Central memory CD4-positive, alpha-beta T cell (primary cell): ENCODE measurements at regions not wholly inside any gene's neighbourhood (a gene's known extent, or its start where the extent isn't known, plus 50 kb on each side); places are given as distances from the start of the nearest gene placed in this dataset.

Experiments
- DNase-seq: peaks from one replicate; pipeline ENCODE4 v3.0.0; 2022

GRCh38 chr3:102161384-102162006, 273.3 kb upstream of the ZPLD1 start:
- DNase-seq: no peak

DNA sequence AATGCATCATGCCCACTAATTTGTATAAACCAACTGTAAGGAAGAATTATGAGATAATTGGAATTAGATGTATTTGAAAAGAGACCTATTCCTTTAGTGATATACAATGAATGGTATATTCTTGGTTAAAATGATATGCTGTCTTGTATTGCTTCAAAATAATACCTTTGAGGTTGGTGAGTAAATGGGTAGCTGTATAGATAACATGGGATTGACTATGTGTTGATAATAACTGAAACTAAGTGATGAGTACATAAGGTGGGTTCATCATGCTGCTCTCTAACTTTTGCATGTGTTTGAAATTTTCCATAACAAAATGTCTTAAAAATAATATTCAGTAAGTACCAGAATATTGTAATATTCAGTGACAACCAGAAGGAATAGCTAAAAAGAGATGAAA, 272.6 kb upstream of the ZPLD1 start:
- DNase-seq: no peak

DNA sequence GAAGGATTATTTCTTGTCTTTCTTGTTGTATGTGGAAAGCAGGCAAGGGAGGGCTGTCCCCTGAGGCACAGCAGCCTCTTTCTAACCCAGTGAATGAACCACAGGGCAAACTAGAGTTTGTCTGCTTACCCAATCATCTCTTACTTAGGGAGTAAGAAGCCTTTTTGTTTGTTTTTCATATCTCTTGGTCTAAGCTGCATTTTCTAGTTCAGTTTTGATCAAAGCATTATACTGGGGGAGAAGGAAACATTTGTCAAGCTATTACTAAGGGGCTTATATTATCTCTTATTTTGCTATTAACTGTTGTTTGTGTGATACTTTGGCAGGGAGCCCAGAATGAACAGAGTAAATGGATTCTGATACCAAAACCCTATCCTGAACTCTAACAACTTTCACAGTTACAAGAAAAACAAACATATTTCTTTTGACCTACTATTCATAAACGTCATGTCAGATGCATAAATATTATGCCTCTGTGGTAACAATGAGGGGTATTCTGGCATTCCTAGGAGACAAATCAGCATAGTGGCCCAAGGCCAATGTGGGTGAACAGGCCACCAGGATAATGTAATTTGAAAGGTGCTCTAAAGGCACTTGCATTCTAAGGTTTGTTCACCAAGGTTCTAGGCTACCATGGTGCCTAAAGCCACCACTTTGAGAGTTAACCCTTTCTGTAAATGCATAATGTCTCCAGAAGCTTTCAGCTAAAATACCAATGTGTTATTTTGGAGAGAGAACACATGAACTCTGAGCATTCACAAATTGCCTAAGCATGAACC, 271.6 kb upstream of the ZPLD1 start:
- no peak for DNase-seq

- DNase-seq: no peak
Observed at GRCh38 chr3:102163818-102164154, 271.0 kb upstream of the ZPLD1 start.

GRCh38 chr3:102165367-102165766, 269.4 kb upstream of the ZPLD1 start:
- DNase-seq: no peak

GRCh38 chr3:102169915-102170479, 264.8 kb upstream of the ZPLD1 start:
- DNase-seq: no peak

DNA sequence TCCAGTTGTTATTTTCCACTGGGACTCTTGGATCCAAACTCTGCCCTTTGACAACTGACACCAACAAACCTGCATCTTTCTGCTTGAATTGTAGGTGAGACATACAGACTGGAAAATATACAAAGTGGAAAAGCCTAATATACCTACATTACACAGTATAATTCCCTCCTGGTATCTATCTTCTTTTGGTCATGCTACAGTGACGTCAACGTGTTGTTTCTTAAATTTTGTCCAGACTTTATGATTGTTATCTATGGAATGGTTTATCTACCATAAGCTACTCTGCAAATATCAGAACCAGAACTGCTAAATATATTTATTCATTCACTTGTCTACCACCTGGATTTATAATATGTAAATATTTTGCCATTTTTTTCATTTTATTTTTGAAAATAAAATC, 264.3 kb upstream of the ZPLD1 start:
- no peak for DNase-seq

DNA sequence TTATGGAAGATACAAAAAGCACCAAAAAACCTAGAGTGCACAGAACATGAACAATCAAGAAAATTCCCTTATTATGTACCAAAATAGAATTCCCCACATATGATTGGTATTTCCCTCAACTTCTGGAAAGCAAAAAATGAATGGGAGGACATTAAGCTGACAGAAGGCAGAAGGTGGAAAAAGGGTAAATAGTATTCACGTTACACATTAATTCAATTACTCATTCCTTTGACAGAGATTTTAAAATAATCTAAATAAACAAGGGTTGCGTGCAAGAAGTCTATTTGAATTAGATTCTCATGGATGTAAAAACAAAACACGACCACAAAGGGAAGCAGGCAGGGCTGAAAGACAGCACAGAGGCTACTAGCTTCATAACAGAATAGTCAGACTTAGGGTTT, 260.5 kb upstream of the ZPLD1 start:
- DNase-seq: no peak

DNA sequence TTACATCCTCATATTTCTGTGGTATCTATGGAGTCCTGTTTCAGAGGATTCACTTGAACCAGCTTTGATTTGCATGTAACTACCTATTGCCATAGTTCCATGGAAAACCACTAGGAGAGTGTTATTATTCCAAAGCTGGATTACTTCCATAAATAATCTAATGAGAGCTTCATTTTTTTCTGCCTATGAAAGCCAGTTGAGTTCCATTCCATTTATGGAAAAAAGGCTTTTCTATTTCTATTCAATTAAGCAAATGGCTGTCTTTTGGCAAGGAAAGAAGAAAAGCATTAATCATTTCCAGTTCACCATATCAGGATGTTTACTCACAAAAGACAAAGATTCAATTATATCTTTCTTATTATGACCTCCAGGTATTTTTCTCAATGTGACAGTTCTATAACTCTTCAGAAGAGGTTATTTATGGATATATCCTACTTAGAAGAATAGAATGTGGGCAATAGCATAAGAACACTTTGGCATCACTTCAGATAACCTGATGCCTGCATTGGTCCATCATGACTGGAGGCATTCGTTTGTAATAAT, 259.9 kb upstream of the ZPLD1 start:
- DNase-seq: no peak

DNA sequence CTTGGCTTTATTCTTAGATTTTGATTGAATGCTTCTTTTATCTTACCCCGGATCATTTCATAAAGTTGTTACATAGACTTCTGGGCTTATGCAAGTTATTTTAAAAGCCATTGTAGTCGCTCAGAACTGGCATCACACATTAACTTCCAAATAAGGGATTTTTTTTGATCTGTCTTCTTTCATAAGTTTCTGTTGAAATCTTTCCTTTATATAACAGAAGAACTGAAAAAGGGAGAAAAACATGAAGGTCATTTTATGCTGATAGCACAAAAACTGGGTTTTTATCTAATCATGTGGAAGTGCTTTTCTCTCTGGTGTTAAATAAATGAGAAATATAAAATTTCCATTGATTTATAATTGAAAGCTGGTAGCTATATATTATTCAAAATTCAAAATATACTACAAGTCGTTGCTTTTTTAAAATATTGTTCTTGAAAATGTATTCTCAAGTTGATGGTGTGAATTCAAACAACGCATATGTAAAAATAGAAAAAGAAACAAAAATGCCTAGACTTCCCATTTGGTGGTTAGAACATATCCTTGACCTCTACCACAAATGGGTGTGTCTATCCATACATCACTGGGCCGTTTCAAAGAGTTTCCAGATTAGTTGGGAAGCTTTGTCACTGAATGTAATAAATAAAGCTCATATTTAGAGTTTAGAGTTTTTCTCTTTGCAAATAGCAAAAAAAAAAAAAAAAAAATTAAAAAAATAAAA, 258.3 kb upstream of the ZPLD1 start:
- DNase-seq: no peak

DNA sequence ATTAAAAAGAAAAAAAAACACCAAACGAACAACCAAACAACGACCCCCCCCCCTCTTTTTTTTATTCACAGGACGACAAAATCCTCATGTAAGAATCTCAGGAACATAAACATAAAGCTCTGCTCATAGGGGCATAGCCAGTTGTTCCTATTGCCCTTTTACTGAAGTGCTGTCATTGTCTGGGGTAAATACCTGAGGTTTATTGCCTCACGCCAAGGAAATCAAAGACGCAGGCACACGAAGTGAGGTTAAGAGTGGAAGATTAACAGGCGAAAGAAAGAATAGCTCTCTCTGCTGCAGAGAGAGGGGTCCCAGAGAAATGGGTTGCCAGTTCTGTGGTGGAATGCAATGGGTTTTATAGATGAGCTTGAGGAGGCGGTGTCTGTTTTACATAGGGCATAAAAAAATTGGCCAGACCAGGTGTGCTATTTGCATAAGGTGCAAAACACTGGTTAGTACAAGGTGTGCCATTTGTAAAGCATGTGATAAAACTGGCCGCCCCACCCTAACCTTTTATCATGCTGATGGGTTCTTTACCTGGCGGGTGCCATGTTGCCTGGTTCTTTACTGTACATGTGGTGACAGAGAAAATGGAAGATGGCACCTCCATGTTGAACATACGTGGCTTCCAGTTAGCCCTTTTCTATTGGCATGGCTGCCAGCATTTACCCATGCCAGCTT, 257.6 kb upstream of the ZPLD1 start:
- DNase-seq: no peak

DNA sequence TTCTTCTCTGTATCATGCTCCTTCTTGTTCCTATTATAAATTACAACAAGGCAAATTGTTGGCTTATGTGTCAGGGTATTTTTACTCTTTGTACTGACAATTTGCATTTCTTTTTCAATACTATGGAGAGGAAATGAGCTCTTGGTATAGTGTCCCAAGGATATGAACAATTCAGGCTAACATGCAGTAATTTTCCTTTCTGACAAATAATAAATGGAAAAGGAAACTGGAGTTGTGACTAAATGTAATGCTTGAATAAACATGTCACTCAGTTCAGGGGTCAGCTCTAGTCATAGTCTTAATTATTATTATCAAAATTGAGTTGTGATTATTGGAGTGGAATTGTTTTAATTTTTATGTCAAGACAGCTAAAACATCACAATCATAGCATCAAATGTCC, 256.0 kb upstream of the ZPLD1 start:
- no peak for DNase-seq

DNA sequence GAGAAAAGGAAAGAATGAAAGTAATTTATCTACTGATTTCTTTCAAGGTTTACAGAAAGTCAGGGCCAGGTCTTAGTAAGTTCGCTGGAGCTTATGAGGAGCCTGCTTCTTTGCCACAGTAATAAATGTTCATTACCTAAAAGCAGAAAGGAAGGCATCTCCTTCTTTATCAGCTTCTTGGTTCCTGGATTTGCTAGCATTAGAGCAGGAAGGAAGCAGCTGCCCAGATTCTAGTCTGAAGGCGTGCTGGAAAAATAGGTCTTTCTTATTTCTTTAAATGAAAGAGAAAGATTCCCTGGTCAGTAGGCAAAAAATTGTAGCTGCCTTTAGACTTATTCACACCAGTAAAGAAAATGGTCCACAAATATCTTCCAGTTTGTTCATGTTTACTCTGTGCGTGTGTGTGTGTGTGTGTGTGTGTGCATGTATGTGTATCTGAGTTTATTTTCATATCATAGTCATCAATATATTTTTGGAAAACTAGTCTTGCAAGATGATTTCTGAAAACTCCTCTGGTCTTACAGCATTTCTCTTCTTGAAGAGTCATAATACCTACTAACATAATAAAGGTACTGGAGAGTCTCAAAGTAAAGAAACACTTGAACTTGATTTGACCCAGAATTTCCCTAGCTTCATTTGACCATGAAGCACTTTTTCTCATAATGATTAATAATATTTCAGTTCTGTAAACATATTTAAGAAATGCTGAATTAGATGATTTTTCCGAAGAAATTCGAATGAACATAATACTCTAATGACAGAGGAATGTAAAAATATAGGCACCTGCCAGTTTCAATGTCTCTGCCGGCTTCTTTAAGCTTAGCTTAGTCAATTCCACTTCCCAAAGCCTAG, 255.3 kb upstream of the ZPLD1 start:
- no peak for DNase-seq

GRCh38 chr3:102180280-102180931, 254.4 kb upstream of the ZPLD1 start:
- no peak for DNase-seq

- DNase-seq: no peak
Observed at GRCh38 chr3:102181175-102181920, 253.5 kb upstream of the ZPLD1 start.

GRCh38 chr3:102182162-102182561, 252.7 kb upstream of the ZPLD1 start:
- DNase-seq: no peak

DNA sequence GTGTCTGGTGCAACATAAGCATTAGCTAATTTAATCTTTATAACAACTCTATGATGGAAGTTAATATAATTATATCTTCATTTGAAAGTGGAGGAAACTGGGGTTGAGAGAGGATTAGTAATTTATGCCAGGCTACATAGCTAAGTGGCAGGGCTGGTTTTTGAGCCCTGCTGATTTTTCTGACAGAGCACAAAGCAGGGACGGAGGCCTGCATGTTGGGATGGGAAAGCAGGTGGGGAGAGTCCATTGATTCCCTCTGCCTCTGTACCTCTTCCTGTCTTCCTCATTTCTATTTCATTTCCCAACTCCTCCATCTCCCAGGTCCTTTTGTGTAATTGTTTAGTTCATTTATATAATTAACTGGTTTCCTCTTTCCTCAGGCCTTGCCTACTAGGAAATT, 251.6 kb upstream of the ZPLD1 start:
- DNase-seq: no peak

DNA sequence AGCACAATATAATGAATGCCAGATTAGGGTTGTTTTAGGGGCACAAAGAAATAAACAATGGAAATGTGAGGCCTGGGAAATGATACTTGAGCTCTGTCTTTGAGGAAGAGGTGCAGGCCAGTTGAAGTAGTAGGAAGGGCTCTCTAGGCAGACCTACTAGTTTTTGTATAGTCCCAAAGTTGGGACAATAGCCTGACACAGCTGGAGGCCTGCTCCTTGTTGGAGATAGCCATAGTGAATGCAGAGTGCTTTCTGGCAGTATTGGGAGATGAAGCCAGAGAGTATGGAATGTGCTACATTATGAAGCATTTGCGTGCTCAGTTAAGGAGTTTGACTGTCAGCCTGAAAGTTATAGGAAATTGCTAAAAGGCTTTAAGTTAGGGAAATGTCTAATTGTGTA, 251.2 kb upstream of the ZPLD1 start:
- DNase-seq: no peak

- no peak for DNase-seq
Observed at GRCh38 chr3:102189541-102189940, 245.3 kb upstream of the ZPLD1 start.

GRCh38 chr3:102189956-102190723, 244.7 kb upstream of the ZPLD1 start:
- DNase-seq: no peak
